GM13976 (cell line): ENCODE measurements at regions not wholly inside any gene's neighbourhood (a gene's known extent, or its start where the extent isn't known, plus 50 kb on each side); places are given as distances from the start of the nearest gene placed in this dataset.

Experiments used
- DNase-seq: peaks from one replicate; pipeline ENCODE4 v3.0.0; 2012; ENCODE audit warnings: low spot score
- CTCF ChIP-seq: IDR thresholded peaks from 2 replicates; pipeline ENCODE4 v1.5.1; 2012; ENCODE audit warnings: borderline replicate concordance, mild to moderate bottlenecking; ENCODE audit not compliant: insufficient read depth; ENCODE audit errors: extremely low read depth, missing control alignments, control extremely low read depth
- in situ Hi-C: fragments of 300-500 bp; cut with MboI; formaldehyde crosslinking; loops from one replicate; pipeline ENCODE4 v1.12.0; 2022; ENCODE audit warnings: low sequenced_read_pairs, mixed read lengths, inconsistent platforms; ENCODE audit not compliant: unreplicated experiment

DNA sequence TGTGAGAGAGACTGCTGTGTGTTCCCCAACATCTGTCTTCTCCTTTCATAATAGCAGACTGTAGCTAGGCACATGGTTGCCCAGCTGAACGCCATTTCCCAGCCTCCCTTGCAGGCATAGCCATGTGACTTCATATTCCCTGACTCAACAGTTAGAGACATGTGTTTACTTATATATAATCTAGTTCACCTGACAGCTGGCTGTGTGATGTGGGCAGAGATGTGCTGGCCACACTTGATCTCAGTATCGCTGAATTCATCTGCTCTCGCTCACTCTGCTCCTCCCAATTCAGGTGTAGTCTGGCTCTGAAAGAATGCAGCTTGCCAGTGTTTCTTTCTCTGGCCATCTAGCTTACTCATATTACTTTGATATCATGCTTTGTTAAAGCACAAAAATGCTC is 52.3 kb upstream of the SEC11C start:
- DNase-seq, result no peak
- TF ChIP-seq CTCF, result no peak
- in situ Hi-C loops, result no loop called here
